ENCODE measurements at regions not wholly inside any gene's neighbourhood (a gene's known extent, or its start where the extent isn't known, plus 50 kb on each side); places are given as distances from the start of the nearest gene placed in this dataset.

- Histone ChIP-seq H3K27me3 (no peaks in the 10 kb centered on the region), H3K4me1 (no peaks in the 10 kb centered on the region), H3K27ac (no peak overlapping the region), H3K4me3 (no peak overlapping the region), H3K36me3 (no peaks in the 10 kb centered on the region), H3K9me3 (peaks cover 0 to 25% (median 13%) of the 10 kb centered on the region in 4 donors)
- WGBS, 5 donors = 83 to 98% (median 96%) methylated on average over 5 of the region's 5 CpGs
- no peak for DNase-seq
- intact Hi-C loops (cut with DNase I; ENCODE audit: low total_unique reads) = no loop called here
- TF ChIP-seq CTCF (IDR thresholded peaks at IDR 0.05) = no peak
- no peak for TF ChIP-seq POLR2A (IDR thresholded peaks at IDR 0.05)
- no peak for TF ChIP-seq POLR2AphosphoS5 (IDR thresholded peaks at IDR 0.05)
Measured at GRCh38 chr7:86201767-86202166, 441.9 kb upstream of the GRM3 start.

GRCh38 chr7:86199881-86200614, 443.7 kb upstream of the GRM3 start:
- Histone ChIP-seq H3K27me3 (no peaks in the 10 kb centered on the region), H3K4me3 (no peak overlapping the region), H3K9me3 (peaks cover 0 to 25% (median 13%) of the 10 kb centered on the region in 4 donors), H3K4me1 (no peaks in the 10 kb centered on the region), H3K36me3 (no peaks in the 10 kb centered on the region), H3K27ac (no peak overlapping the region)
- WGBS, 5 donors = 43 to 68% (median 49%) methylated on average over 3 of the region's 3 CpGs
- intact Hi-C loops (cut with DNase I; ENCODE audit: low total_unique reads) = no loop called here
- TF ChIP-seq POLR2AphosphoS5 (IDR thresholded peaks at IDR 0.05) = no peak
- no peak for TF ChIP-seq CTCF (IDR thresholded peaks at IDR 0.05)
- no peak for TF ChIP-seq POLR2A (IDR thresholded peaks at IDR 0.05)
- TF ChIP-seq EP300 (IDR thresholded peaks at IDR 0.05) = no peak
- DNase-seq = no peak

- H3K9me3 ChIP-seq = peaks cover 0 to 5% (median 0%) of the 10 kb centered on the region in 4 donors
- intact Hi-C loops (cut with DNase I; ENCODE audit: low total_unique reads) = no loop called here
- H3K27me3 ChIP-seq = no peaks in the 10 kb centered on the region
- H3K4me1 ChIP-seq = no peaks in the 10 kb centered on the region
- H3K4me3 ChIP-seq = no peak overlapping the region
- no peak for DNase-seq
- no peaks in the 10 kb centered on the region for H3K36me3 ChIP-seq
- H3K27ac ChIP-seq = no peak overlapping the region
- no peak for TF ChIP-seq CTCF (IDR thresholded peaks at IDR 0.05)
- no peak for TF ChIP-seq EP300 (IDR thresholded peaks at IDR 0.05)
- no peak for TF ChIP-seq POLR2AphosphoS5 (IDR thresholded peaks at IDR 0.05)
- TF ChIP-seq POLR2A (IDR thresholded peaks at IDR 0.05) = no peak
Measured at GRCh38 chr7:86190351-86190750, 453.4 kb upstream of the GRM3 start.

GRCh38 chr7:86181474-86181873, 462.2 kb upstream of the GRM3 start:
- 54 to 99% (median 78%) methylated on average over 3 of the region's 3 CpGs for WGBS, 5 donors
- TF ChIP-seq EP300 (IDR thresholded peaks at IDR 0.05) = no peak
- TF ChIP-seq POLR2A (IDR thresholded peaks at IDR 0.05) = no peak
- TF ChIP-seq POLR2AphosphoS5 (IDR thresholded peaks at IDR 0.05) = no peak
- no peak for TF ChIP-seq CTCF (IDR thresholded peaks at IDR 0.05)

More at GRCh38 chr7:86181474-86181873, 462.2 kb upstream of the GRM3 start:
- H3K9me3 ChIP-seq = no peaks in the 10 kb centered on the region
- no peaks in the 10 kb centered on the region for H3K27me3 ChIP-seq
- no peaks in the 10 kb centered on the region for H3K36me3 ChIP-seq
- H3K4me1 ChIP-seq = no peaks in the 10 kb centered on the region
- H3K4me3 ChIP-seq = no peak overlapping the region
- H3K27ac ChIP-seq = no peak overlapping the region
- DNase-seq = no peak
- intact Hi-C loops (cut with DNase I; ENCODE audit: low total_unique reads) = no loop called here
